ENCODE measurements at regions not wholly inside any gene's neighbourhood (a gene's known extent, or its start where the extent isn't known, plus 50 kb on each side); places are given as distances from the start of the nearest gene placed in this dataset.

DNA sequence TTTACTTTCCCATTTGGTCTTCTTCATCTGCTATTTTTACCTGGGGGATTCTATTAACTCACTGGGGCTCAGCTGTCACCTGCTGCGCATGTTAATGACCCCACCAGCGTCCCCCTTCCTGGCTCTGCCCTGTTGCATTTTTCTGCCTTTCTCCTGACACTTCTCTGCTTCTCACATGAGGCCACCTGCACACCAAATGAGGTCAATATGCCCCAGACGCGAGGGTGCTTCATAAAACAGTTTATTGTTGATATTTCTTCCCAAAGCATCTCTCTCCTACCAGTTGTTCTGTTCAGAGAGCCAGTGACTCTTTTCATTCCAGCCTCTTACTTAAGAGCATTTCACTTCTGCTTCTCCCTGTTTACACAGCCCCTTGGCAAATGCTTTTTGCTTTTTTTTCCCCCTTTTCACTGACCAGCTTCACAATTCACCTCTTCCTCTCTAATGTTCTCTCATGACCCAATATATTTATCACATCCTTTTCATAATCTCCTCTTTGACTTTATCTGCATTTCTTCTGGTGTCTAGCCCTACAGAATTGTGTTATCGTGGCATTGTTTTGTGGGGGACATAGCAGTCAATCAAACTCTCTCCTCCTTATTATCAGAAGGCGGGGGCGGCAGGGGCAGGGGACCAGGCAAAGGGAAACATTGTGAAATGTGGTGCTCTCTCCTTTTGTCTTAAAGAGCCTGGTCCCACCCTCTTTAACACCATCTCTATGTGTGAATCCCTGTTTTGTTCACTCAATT lies 545.8 kb upstream of the CITED2 start:
- DNase-seq = no peak

DNA sequence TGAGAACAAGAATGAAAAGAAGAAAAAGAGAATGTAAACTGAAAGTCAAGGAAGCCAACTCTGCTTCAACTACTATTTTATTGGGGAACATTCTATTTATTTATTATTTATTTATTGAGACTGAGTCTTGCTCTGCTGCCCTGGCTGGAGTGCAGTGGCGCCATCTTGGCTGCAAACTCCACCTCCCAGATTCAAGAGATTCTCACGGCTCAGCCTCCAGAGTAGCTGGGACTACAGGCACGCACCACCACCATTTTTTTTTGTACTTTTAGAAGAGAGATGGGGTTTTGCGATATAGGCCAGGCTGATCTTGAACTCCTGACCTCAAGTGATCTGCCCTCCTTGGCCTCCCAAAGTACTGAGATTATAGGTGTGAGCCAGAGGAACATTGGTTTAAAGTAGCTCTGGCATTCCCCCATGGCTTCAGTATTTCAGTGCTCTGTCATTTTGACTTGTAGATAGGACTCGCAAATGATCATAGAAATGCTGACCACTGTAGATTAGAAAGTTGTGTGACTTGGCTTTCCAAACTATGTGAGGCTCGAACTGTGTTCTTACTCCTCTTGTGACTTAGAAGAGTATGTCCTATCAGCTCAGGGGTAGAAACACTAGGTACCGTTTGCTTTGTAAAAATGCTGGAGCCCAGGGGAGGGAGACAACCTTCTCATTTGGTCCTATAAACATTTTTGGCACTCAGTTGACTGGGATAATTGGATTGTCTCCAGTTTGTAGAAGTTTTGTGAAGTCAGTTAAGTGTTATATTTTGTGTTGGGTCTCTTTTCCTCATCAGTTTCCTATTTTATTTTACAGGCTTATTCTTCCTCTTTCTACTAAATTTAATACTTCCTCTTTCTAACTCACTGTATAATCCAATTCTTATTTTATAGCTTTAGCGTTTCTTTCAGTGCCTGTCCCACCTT lies 544.9 kb upstream of the CITED2 start:
- DNase-seq = no peak

GRCh38 chr6:139917951-139918630 lies 543.6 kb upstream of the CITED2 start:
- no peak for DNase-seq

- no peak for DNase-seq
Measured at GRCh38 chr6:139914910-139915309, 540.5 kb upstream of the CITED2 start.

DNA sequence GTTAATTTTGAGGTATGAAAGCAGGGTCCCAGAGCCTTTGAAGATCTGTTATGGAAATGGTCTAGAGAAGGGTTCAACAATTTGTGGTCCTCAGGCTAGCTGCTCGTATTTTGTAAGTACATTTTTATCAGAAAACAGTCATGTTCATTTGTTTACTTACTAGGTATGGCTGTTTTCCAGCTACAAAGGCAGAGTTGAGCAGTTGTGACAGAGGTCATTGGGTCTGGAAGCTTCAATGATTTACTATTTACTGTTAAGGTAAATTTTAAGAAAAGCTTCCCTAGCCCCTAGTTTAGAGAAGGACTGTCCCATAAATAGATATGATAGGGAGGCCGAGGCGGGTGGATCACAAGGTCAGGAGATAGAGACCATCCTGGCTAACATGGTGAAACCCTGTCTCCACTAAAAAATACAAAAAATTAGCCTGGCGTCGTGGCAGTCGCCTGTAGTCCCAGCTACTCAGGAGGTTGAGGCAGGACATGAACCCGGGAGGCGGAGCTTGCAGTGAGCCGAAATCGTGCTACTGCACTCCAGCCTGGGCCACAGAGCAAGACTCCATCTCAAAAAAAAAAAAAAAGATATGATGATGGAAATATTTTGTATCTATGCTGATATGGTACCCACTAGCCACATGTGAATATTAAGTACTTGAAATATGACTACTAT lies 538.4 kb upstream of the CITED2 start:
- DNase-seq = no peak

DNA sequence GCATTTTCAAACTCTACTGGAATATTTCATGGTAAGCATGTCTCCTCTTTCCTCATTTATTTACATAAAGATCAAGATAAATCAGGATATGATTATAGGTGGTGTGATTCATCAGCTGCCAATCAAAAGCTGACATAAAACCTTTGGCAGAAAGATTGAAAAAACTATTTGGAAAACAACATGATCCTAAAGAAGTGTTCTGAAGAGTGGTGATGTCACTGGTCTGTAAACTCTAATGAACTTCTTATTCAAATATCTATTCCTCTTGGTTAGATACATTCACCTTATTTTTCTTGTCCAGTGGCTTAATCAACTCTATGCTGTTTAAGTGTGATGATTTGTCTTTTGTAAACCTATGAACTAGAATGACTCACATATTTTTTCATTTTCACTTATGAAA lies 535.5 kb upstream of the CITED2 start:
- DNase-seq = no peak

- no peak for DNase-seq
Measured at GRCh38 chr6:139905404-139906052, 531.1 kb upstream of the CITED2 start.

- DNase-seq = no peak
Measured at GRCh38 chr6:139904568-139904967, 530.1 kb upstream of the CITED2 start.

DNA sequence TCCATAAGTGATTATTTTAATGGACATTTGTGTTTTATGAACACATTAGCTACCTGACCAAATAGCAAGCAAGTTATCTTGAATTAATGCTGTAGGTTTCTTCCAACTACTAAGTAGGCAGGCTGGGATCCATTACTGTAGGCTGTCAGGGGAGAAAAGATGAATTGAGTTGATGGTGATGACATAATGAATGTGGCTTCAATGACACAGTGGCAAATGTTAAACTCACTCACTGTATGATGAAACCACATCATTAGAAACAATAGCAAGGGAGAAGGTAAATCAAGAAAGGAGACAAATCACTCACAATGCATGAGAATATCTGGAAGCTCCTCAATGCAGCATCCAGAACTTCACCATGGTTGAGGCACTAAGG lies 529.7 kb upstream of the CITED2 start:
- DNase-seq = no peak

GRCh38 chr6:139903411-139904157 lies 529.1 kb upstream of the CITED2 start:
- DNase-seq = no peak

- no peak for DNase-seq
Measured at GRCh38 chr6:139895205-139895793, 520.9 kb upstream of the CITED2 start.

DNA sequence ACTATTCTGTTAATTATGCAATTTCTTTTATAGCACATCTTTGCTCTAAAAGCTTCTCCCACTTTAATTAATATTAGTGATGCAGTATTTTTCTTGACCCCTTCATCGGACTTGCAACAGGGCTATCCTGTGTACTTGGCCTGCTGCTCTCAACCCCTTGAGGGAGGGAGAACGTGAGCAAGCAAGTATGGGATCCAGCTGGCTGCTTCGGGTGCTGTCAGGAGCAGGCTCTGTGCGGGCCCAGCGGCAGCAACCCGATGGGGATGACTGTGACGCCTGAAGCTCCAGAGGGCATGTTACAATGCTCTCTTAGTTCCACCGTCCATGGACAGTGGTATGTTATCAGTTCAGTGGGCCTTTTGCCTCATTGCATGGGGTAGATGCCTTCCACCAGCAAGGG lies 519.8 kb upstream of the CITED2 start:
- no peak for DNase-seq

DNA sequence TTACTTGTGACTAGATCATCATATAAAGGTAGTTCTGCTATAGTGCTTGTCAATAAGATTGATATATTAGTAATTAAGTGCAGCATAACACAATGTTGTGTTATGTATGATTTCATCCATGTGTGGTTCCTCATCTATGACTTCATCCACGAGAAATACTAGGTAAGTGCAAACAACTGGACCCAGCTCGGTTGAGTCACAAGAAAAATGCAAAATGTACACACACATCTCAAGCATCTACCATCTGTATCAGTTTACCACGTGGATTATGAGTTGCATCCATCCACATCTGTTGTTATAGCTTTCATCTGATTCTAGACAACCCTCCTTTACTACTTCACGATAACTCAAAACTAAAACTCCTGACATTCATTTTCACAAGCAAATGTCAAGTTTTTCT lies 517.0 kb upstream of the CITED2 start:
- no peak for DNase-seq

GRCh38 chr6:139888681-139889122 lies 514.3 kb upstream of the CITED2 start:
- no peak for DNase-seq

DNA sequence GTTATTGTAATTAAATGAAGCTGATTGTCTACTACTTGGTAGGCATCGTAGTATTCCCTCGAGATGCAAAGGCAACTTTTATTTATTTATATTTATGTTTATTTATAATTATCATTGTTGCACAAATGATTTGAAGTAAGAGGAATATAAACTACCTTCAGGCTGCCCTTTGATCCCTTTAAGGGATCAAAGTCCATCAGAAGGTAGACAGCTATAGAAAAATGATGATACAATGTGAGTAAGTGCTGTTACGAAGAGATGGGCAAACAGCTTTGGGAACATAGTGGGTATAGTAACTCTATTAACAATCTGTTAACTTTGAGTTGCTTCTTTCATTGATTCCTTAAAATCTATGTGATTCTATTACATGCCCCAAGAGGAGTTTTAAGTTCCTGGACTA lies 512.8 kb upstream of the CITED2 start:
- no peak for DNase-seq

GRCh38 chr6:139886396-139886795 lies 511.9 kb upstream of the CITED2 start:
- no peak for DNase-seq

DNA sequence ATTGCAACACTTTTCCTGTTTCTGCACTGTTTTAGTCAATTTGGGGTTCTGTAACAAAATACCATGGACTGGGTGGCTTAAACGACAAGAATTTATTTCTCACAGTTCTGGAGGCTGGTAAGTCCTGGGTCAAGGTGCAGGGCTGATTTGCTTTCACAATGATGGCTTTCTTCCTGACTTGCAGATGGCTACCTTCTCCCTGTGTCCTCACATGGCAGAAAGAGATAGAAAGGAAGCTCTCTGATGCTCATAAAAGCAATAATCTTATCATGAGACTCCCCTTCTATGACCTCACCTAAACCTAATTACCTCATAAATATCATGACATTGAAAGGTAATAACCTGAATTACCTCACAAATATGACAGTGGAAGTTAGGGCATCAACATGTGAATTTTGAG lies 511.5 kb upstream of the CITED2 start:
- DNase-seq = no peak

GRCh38 chr6:139883776-139884175 lies 509.3 kb upstream of the CITED2 start:
- DNase-seq = no peak

- no peak for DNase-seq
Measured at GRCh38 chr6:139882977-139883728, 508.7 kb upstream of the CITED2 start.

DNA sequence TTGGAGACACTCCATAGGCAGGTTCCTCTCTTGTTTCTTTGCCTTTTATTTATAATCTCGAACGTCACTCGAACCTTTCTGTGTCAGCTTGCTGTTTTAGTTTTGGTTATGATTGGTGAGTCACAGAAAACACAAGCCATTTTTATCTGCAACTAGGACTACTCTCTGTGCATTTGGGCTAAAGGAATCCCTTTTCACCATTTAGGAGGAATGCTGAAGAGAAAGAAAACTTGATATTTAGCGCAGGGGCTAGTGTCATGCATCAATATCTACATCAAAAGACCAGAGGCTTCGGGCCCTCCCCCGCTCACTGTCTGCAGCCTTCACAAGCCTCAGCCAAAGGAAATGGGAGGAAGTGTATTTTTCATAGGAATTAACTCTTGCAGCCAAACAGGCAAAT lies 507.8 kb upstream of the CITED2 start:
- no peak for DNase-seq

Measured in activated T-cell treated with anti-CD3 and anti-CD28 coated beads, Interleukin-2, amount 50 U/mL, for 48 hours (primary cell).